OCI-LY7 (cell line): ENCODE measurements at regions not wholly inside any gene's neighbourhood (a gene's known extent, or its start where the extent isn't known, plus 50 kb on each side); places are given as distances from the start of the nearest gene placed in this dataset.

Experiments
- EZH2phosphoT487 ChIP-seq: fragments of 200-600 bp; sonication (generic); IDR thresholded peaks from 2 replicates; pipeline ENCODE4 v1.6.1; 2018; ENCODE audit warnings: low read depth, borderline replicate concordance, mild to moderate bottlenecking, mixed run types, antibody characterized with exemption, low read length, moderate library complexity, mixed read lengths
- TF ChIP-seq, protein P1 (sequence below): fragments of 200-600 bp; sonication (generic); conservative IDR thresholded peaks from 2 replicates; pipeline ENCODE4 v1.5.1; 2014; ENCODE audit warnings: mild to moderate bottlenecking, antibody characterized with exemption, low read length, moderate library complexity, mixed read lengths

DNA sequence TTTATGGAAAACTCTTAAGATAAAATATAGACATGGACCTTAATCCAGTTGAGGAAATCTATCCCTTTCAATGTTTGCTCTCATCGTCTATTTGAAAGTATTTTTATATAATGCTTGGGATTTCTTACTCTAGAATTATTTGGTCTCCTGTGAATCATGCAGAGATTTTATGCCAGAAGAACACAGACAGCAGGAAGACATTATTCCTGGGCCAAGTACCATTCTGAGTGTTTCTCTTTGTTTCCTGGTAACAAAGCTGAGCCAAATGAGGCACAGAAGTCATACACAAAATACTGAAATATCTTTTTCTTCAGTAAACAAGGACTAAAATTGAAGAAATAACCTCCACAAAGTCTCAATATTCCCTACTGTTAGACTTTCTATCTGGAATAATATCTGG lies 538.2 kb upstream of the EYS start:
- TF ChIP-seq, protein P1, sequence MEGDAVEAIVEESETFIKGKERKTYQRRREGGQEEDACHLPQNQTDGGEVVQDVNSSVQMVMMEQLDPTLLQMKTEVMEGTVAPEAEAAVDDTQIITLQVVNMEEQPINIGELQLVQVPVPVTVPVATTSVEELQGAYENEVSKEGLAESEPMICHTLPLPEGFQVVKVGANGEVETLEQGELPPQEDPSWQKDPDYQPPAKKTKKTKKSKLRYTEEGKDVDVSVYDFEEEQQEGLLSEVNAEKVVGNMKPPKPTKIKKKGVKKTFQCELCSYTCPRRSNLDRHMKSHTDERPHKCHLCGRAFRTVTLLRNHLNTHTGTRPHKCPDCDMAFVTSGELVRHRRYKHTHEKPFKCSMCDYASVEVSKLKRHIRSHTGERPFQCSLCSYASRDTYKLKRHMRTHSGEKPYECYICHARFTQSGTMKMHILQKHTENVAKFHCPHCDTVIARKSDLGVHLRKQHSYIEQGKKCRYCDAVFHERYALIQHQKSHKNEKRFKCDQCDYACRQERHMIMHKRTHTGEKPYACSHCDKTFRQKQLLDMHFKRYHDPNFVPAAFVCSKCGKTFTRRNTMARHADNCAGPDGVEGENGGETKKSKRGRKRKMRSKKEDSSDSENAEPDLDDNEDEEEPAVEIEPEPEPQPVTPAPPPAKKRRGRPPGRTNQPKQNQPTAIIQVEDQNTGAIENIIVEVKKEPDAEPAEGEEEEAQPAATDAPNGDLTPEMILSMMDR: no peak
- no peak for TF ChIP-seq EZH2phosphoT487
